ENCODE measurements at regions not wholly inside any gene's neighbourhood (a gene's known extent, or its start where the extent isn't known, plus 50 kb on each side); places are given as distances from the start of the nearest gene placed in this dataset.

GRCh38 chr10:44743535-44743934 is 167.6 kb upstream of the TMEM72 start:
- intact Hi-C loops (cut with DNase I): no loop called here
- WGBS, 2 donors: 65 to 76% methylated on average over 1 of the region's 1 CpG
- Histone ChIP-seq H3K27me3 (peaks cover 0 to 4% (median 0%) of the 10 kb centered on the region in 7 donors), H3K4me3 (no peak overlapping the region), H3K9me3 (peaks cover 0 to 10% (median 0%) of the 10 kb centered on the region in 11 donors), H3K27ac (no peak overlapping the region), H3K36me3 (no peaks in the 10 kb centered on the region), H3K4me1 (no peaks in the 10 kb centered on the region)
- ATAC-seq (no peak), DNase-seq (no peak)
- TF ChIP-seq CTCF (IDR thresholded peaks at IDR 0.05): no peak

- Histone ChIP-seq H3K27me3 (no peaks in the 10 kb centered on the region), H3K27ac (no peak overlapping the region), H3K4me1 (no peaks in the 10 kb centered on the region), H3K4me3 (no peak overlapping the region), H3K9me3 (peaks cover 0 to 15% (median 0%) of the 10 kb centered on the region in 11 donors), H3K36me3 (no peaks in the 10 kb centered on the region)
- ATAC-seq (no peak), DNase-seq (no peak)
- 57 to 62% methylated on average over 2 of the region's 2 CpGs for WGBS, 2 donors
- no peak for TF ChIP-seq CTCF (IDR thresholded peaks at IDR 0.05)
- intact Hi-C loops (cut with DNase I): no loop called here
Observed at GRCh38 chr10:44745920-44746319, 165.2 kb upstream of the TMEM72 start.

- intact Hi-C loops (cut with DNase I): no loop called here
- H3K9me3 ChIP-seq: peaks cover 0 to 15% (median 0%) of the 10 kb centered on the region in 11 donors
- no peak overlapping the region for H3K4me3 ChIP-seq
- DNase-seq: no peak
- no peaks in the 10 kb centered on the region for H3K27me3 ChIP-seq
- no peak for ATAC-seq
- WGBS, 2 donors: 95% methylated on average over 9 of the region's 9 CpGs
- TF ChIP-seq CTCF (IDR thresholded peaks at IDR 0.05): no peak
- no peak overlapping the region for H3K27ac ChIP-seq
- H3K4me1 ChIP-seq: no peaks in the 10 kb centered on the region
- H3K36me3 ChIP-seq: no peaks in the 10 kb centered on the region
Observed at GRCh38 chr10:44747593-44748172, 163.5 kb upstream of the TMEM72 start.

GRCh38 chr10:44749151-44749550 is 162.0 kb upstream of the TMEM72 start:
- Histone ChIP-seq H3K4me3 (no peak overlapping the region), H3K36me3 (no peaks in the 10 kb centered on the region), H3K27ac (no peak overlapping the region), H3K9me3 (peaks cover 0 to 15% (median 0%) of the 10 kb centered on the region in 11 donors), H3K4me1 (no peaks in the 10 kb centered on the region), H3K27me3 (no peaks in the 10 kb centered on the region)
- intact Hi-C loops (cut with DNase I): no loop called here
- WGBS, 2 donors: 86 to 88% methylated on average over 8 of the region's 8 CpGs
- TF ChIP-seq CTCF (IDR thresholded peaks at IDR 0.05): no peak
- DNase-seq (no peak), ATAC-seq (no peak)

Data from heart right ventricle (tissue), 16 donors.